Uterus (tissue), 3 donors: ENCODE measurements at regions not wholly inside any gene's neighbourhood (a gene's known extent, or its start where the extent isn't known, plus 50 kb on each side); places are given as distances from the start of the nearest gene placed in this dataset.
A peak's percentile ranks its signal among the peaks of the same experiment; 100 is the strongest.

Experiments
- DNase-seq, 2 donors: peaks; one replicate each; pipeline ENCODE4 v3.0.0-alpha.2; 2019 to 2020
- H3K27ac ChIP-seq, 2 donors: fragments of 200-600 bp; sonication (generic); 1 replicate in 1 of 2; 2 replicates in 1 of 2; pipeline ENCODE4 v1.5.1; 2016 to 2018
- H3K27me3 ChIP-seq, 2 donors: fragments of 200-600 bp; sonication (generic); one replicate each; pipeline ENCODE4 v1.5.1; 2018 to 2019; ENCODE audit warnings: control low read depth in 1 of 2
- H3K36me3 ChIP-seq, 2 donors: fragments of 200-600 bp; sonication (generic); one replicate each; pipeline ENCODE4 v1.5.1; 2019; ENCODE audit warnings: control low read depth in 1 of 2
- H3K4me1 ChIP-seq, 2 donors: fragments of 200-600 bp; sonication (generic); one replicate each; pipeline ENCODE4 v1.5.1; 2018 to 2019; ENCODE audit warnings: control low read depth in 1 of 2
- H3K4me3 ChIP-seq, 2 donors: fragments of 200-600 bp; sonication (generic); 1 replicate in 1 of 2; 2 replicates in 1 of 2; pipeline ENCODE4 v1.5.1; 2018 to 2019; ENCODE audit warnings: mild to moderate bottlenecking in 1 of 2
- H3K9me3 ChIP-seq, 2 donors: fragments of 200-600 bp; sonication (generic); one replicate each; pipeline ENCODE4 v1.5.1; 2019; ENCODE audit warnings: control low read depth in 1 of 2
- CTCF ChIP-seq, 4 experiments: fragments of 200-600 bp in 2 of 4; fragments of 450-650 bp in 2 of 4; sonication (generic) in 2 of 4; IDR thresholded peaks; one replicate each; pipeline ENCODE4 v1.5.1; 2016 to 2019; ENCODE audit warnings: antibody characterized with exemption in 4 of 4, mild to moderate bottlenecking in 2 of 4, moderate library complexity in 1 of 4
- POLR2A ChIP-seq, 2 donors: fragments of 450-650 bp; IDR thresholded peaks; one replicate each; pipeline ENCODE4 v1.6.1; 2016; ENCODE audit warnings: antibody characterized with exemption in 2 of 2, mild to moderate bottlenecking in 1 of 2, moderate library complexity in 1 of 2
- intact Hi-C: fragments of 100-400 bp; cut with DNase I; formaldehyde crosslinking; loops from one replicate; pipeline ENCODE4 v1.15.1; 2023; ENCODE audit warnings: low total_unique reads
- donor health status: DM: yes; HTN: yes; CAD: no.

GRCh38 chr1:61539720-61540462 lies 185.1 kb downstream of the TM2D1 start:
- Histone ChIP-seq H3K27ac (no peak overlapping the region), H3K4me3 (no peak overlapping the region), H3K27me3 (no peaks in the 10 kb centered on the region), H3K36me3 (no peaks in the 10 kb centered on the region), H3K9me3 (no peaks in the 10 kb centered on the region), H3K4me1 (no peaks in the 10 kb centered on the region)
- intact Hi-C loops = no loop called here
- DNase-seq = peak; percentile 25 to 27
- no peak for TF ChIP-seq POLR2A (IDR thresholded peaks at IDR 0.05)
- TF ChIP-seq CTCF (IDR thresholded peaks at IDR 0.05) = no peak

- Histone ChIP-seq H3K27me3 (no peaks in the 10 kb centered on the region), H3K4me3 (no peak overlapping the region), H3K36me3 (no peaks in the 10 kb centered on the region), H3K27ac (no peak overlapping the region), H3K9me3 (no peaks in the 10 kb centered on the region), H3K4me1 (no peaks in the 10 kb centered on the region)
- intact Hi-C loops = no loop called here
- no peak for DNase-seq
- TF ChIP-seq CTCF (IDR thresholded peaks at IDR 0.05) (no peak), POLR2A (IDR thresholded peaks at IDR 0.05) (no peak)
These were observed 186.7 kb downstream of the TM2D1 start for GRCh38 chr1:61538228-61538627.

- H3K4me1 ChIP-seq = no peaks in the 10 kb centered on the region
- H3K27ac ChIP-seq = no peak overlapping the region
- DNase-seq = no peak
- H3K4me3 ChIP-seq = no peak overlapping the region
- intact Hi-C loops = no loop called here
- H3K9me3 ChIP-seq = no peaks in the 10 kb centered on the region
- H3K27me3 ChIP-seq = no peaks in the 10 kb centered on the region
- no peak for TF ChIP-seq CTCF (IDR thresholded peaks at IDR 0.05)
- TF ChIP-seq POLR2A (IDR thresholded peaks at IDR 0.05) = no peak
- no peaks in the 10 kb centered on the region for H3K36me3 ChIP-seq
These were observed 188.5 kb downstream of the TM2D1 start for GRCh38 chr1:61536174-61537108.

GRCh38 chr1:61534847-61535246 lies 190.1 kb downstream of the TM2D1 start:
- TF ChIP-seq CTCF (IDR thresholded peaks at IDR 0.05) (no peak), POLR2A (IDR thresholded peaks at IDR 0.05) (no peak)
- no peaks in the 10 kb centered on the region for H3K27me3 ChIP-seq
- no peaks in the 10 kb centered on the region for H3K9me3 ChIP-seq
- no peak for DNase-seq
- no peaks in the 10 kb centered on the region for H3K4me1 ChIP-seq
- H3K27ac ChIP-seq = no peak overlapping the region
- intact Hi-C loops = no loop called here
- H3K4me3 ChIP-seq = no peak overlapping the region
- no peaks in the 10 kb centered on the region for H3K36me3 ChIP-seq

- TF ChIP-seq POLR2A (IDR thresholded peaks at IDR 0.05) (no peak), CTCF (IDR thresholded peaks at IDR 0.05) (no peak)
- H3K27me3 ChIP-seq = no peaks in the 10 kb centered on the region
- H3K4me1 ChIP-seq = no peaks in the 10 kb centered on the region
- intact Hi-C loops = no loop called here
- H3K27ac ChIP-seq = no peak overlapping the region
- no peaks in the 10 kb centered on the region for H3K36me3 ChIP-seq
- H3K9me3 ChIP-seq = no peaks in the 10 kb centered on the region
- DNase-seq = no peak
- H3K4me3 ChIP-seq = no peak overlapping the region
These were observed 191.4 kb downstream of the TM2D1 start for GRCh38 chr1:61533546-61533945.
